ENCODE measurements at regions not wholly inside any gene's neighbourhood (a gene's known extent, or its start where the extent isn't known, plus 50 kb on each side); places are given as distances from the start of the nearest gene placed in this dataset.

GRCh38 chr4:156177941-156178340 is 224.3 kb upstream of the CTSO start:
- WGBS, 2 donors = 87 to 89% methylated on average over 3 of the region's 3 CpGs
- no peaks in the 10 kb centered on the region for H3K36me3 ChIP-seq
- no peak for DNase-seq (ENCODE audit: low spot score in 2 of 2)

GRCh38 chr4:156176896-156177295 is 223.2 kb upstream of the CTSO start:
- no peaks in the 10 kb centered on the region for H3K27me3 ChIP-seq
- H3K4me3 ChIP-seq = no peak overlapping the region
- WGBS, 2 donors = 81 to 89% methylated on average over 3 of the region's 3 CpGs
- H3K4me1 ChIP-seq = no peaks in the 10 kb centered on the region
- no peak for DNase-seq (ENCODE audit: low spot score in 2 of 2)
- H3K27ac ChIP-seq = no peak overlapping the region
- TF ChIP-seq CTCF (IDR thresholded peaks at IDR 0.05) = no peak
- TF ChIP-seq EP300 (IDR thresholded peaks at IDR 0.05) = no peak
- no peak for TF ChIP-seq POLR2A (IDR thresholded peaks at IDR 0.05)
- H3K9me3 ChIP-seq = peaks cover 0 to 5% (median 0%) of the 10 kb centered on the region in 4 donors
- no peaks in the 10 kb centered on the region for H3K36me3 ChIP-seq

More at GRCh38 chr4:156177941-156178340, 224.3 kb upstream of the CTSO start:
- H3K27me3 ChIP-seq = no peaks in the 10 kb centered on the region
- no peaks in the 10 kb centered on the region for H3K4me1 ChIP-seq
- peaks cover 0 to 5% (median 0%) of the 10 kb centered on the region in 4 donors for H3K9me3 ChIP-seq
- TF ChIP-seq CTCF (IDR thresholded peaks at IDR 0.05) = no peak
- TF ChIP-seq POLR2A (IDR thresholded peaks at IDR 0.05) = no peak
- no peak overlapping the region for H3K4me3 ChIP-seq
- H3K27ac ChIP-seq = no peak overlapping the region

- WGBS, 2 donors = 92 to 93% methylated on average over 1 of the region's 1 CpG
- no peak for DNase-seq (ENCODE audit: low spot score in 2 of 2)
- Histone ChIP-seq H3K27ac (no peak overlapping the region), H3K27me3 (no peaks in the 10 kb centered on the region), H3K4me1 (no peaks in the 10 kb centered on the region), H3K9me3 (peaks cover 0 to 5% (median 0%) of the 10 kb centered on the region in 4 donors), H3K36me3 (no peaks in the 10 kb centered on the region), H3K4me3 (no peak overlapping the region)
- TF ChIP-seq EP300 (IDR thresholded peaks at IDR 0.05) (no peak), CTCF (IDR thresholded peaks at IDR 0.05) (no peak), POLR2A (IDR thresholded peaks at IDR 0.05) (no peak)
Measured at GRCh38 chr4:156173937-156174336, 220.3 kb upstream of the CTSO start.

- no peak for DNase-seq (ENCODE audit: low spot score in 2 of 2)
- TF ChIP-seq CTCF (IDR thresholded peaks at IDR 0.05) = no peak
- TF ChIP-seq EP300 (IDR thresholded peaks at IDR 0.05) = no peak
- no peak overlapping the region for H3K27ac ChIP-seq
Measured at GRCh38 chr4:156173486-156173885, 219.8 kb upstream of the CTSO start.

GRCh38 chr4:156169861-156170260 is 216.2 kb upstream of the CTSO start:
- no peaks in the 10 kb centered on the region for H3K4me1 ChIP-seq
- no peak overlapping the region for H3K4me3 ChIP-seq
- no peak overlapping the region for H3K27ac ChIP-seq
- peaks cover 0 to 5% (median 0%) of the 10 kb centered on the region in 4 donors for H3K9me3 ChIP-seq
- WGBS, 2 donors = 79 to 92% methylated on average over 2 of the region's 2 CpGs
- no peak for DNase-seq (ENCODE audit: low spot score in 2 of 2)
- no peak for TF ChIP-seq POLR2A (IDR thresholded peaks at IDR 0.05)
- no peak for TF ChIP-seq CTCF (IDR thresholded peaks at IDR 0.05)
- TF ChIP-seq EP300 (IDR thresholded peaks at IDR 0.05) = no peak
- no peaks in the 10 kb centered on the region for H3K36me3 ChIP-seq
- H3K27me3 ChIP-seq = no peaks in the 10 kb centered on the region

More at GRCh38 chr4:156173486-156173885, 219.8 kb upstream of the CTSO start:
- peaks cover 0 to 5% (median 0%) of the 10 kb centered on the region in 4 donors for H3K9me3 ChIP-seq
- H3K4me1 ChIP-seq = no peaks in the 10 kb centered on the region
- H3K27me3 ChIP-seq = no peaks in the 10 kb centered on the region
- H3K4me3 ChIP-seq = no peak overlapping the region
- no peaks in the 10 kb centered on the region for H3K36me3 ChIP-seq
